HepG2 (cell line): ENCODE measurements at regions not wholly inside any gene's neighbourhood (a gene's known extent, or its start where the extent isn't known, plus 50 kb on each side); places are given as distances from the start of the nearest gene placed in this dataset.
"Not testable (repeated sequence)": the region's sequence is repeated elsewhere in the genome, so short reads cannot be mapped to it uniquely, and the experiment has no call there.

Source experiments
- ATAC-seq: fragments of 200-7000 bp; cut with Tn5 transposase; 3 replicates; pipeline ENCODE4 v1.9.1; 2020; ENCODE audit warnings: mild to moderate bottlenecking, moderate library complexity
- BruUV-seq: library from RNA; stranded (reverse); fragments of 400-500 nt; replicated peaks from 2 replicates; lab custom pipeline; 2021; lab: Mats Ljungman, UMichigan
- CTCF ChIA-PET: fragments of 300-600 bp; formaldehyde crosslinking; extraction: SDS; loops from one replicate; lab custom pipeline; 2021; ENCODE audit warnings: low total read pairs, inconsistent platforms, low intra/inter-chr PET ratio; lab: Yijun Ruan, JAX
- POLR2A ChIA-PET: fragments of 350-600 bp; sonication (Branson Sonifier 250); formaldehyde crosslinking; loops from one replicate; lab custom pipeline; 2020; ENCODE audit warnings: antibody characterized with exemption, inconsistent platforms; lab: Yijun Ruan, JAX
- DNase-seq: peaks from one replicate; pipeline ENCODE4 v3.0.0-alpha.2; 2015; ENCODE audit warnings: low spot score
- FAIRE-seq: peaks from 3 replicates; lab custom pipeline; 2011; peaks lifted over from hg19 to GRCh38; lab: Jason Lieb, UNC
- H2AFZ ChIP-seq: one replicate; pipeline ENCODE4 v1.6.1; 2011; ENCODE audit warnings: low read length, inconsistent platforms
- H3K27ac ChIP-seq: fragments of 300-600 bp; 3 replicates; pipeline ENCODE4 v1.8.0; 2011; ENCODE audit warnings: mixed run types, mild to moderate bottlenecking, mixed read lengths, low read length, inconsistent platforms; ENCODE audit not compliant: insufficient read depth; ENCODE audit errors: extremely low read length
- H3K27me3 ChIP-seq, 2 experiments: fragments of 200-600 bp in 1 of 2; 2 replicates in 1 of 2; 3 replicates in 1 of 2; pipeline versions ENCODE4 v1.6.0 to v1.8.0; 2011; ENCODE audit warnings: low read length in 2 of 2, mild to moderate bottlenecking in 2 of 2, moderate library complexity in 2 of 2, inconsistent platforms in 1 of 2; ENCODE audit not compliant: insufficient read depth in 2 of 2, control insufficient read depth in 1 of 2
- H3K36me3 ChIP-seq, 2 experiments: fragments of 200-600 bp in 1 of 2; replicated peaks in 1 of 2; 2 replicates in 1 of 2; 3 replicates in 1 of 2; pipeline versions ENCODE4 v1.5.1 to v1.8.0; 2011; ENCODE audit warnings: low read length in 2 of 2, inconsistent platforms in 1 of 2; ENCODE audit not compliant: insufficient read depth in 2 of 2, control insufficient read depth in 1 of 2
- H3K4me1 ChIP-seq: 2 replicates; pipeline ENCODE4 v1.5.1; 2012; ENCODE audit warnings: low read length, inconsistent platforms; ENCODE audit not compliant: insufficient read depth
- H3K4me2 ChIP-seq: 2 replicates; pipeline ENCODE4 v1.6.0; 2011; ENCODE audit warnings: low read depth, low read length, inconsistent platforms
- H3K4me3 ChIP-seq, 3 experiments: fragments of 200-600 bp in 1 of 3; sonication (generic), shearing (Covaris generic) in 1 of 3; replicated peaks in 1 of 3; 2 replicates each; pipeline ENCODE4 v1.5.1; 2011 to 2016; ENCODE audit warnings: low read length in 3 of 3, inconsistent platforms in 2 of 3, low read depth in 2 of 3, mild to moderate bottlenecking in 2 of 3, control low read depth in 1 of 3, mixed read lengths in 1 of 3; ENCODE audit not compliant: insufficient read depth in 1 of 3
- H3K79me2 ChIP-seq: one replicate; pipeline ENCODE4 v1.6.1; 2011; ENCODE audit warnings: low read length, inconsistent platforms; ENCODE audit not compliant: insufficient read depth
- H3K9ac ChIP-seq: 2 replicates; pipeline ENCODE4 v1.6.0; 2011; ENCODE audit warnings: mild to moderate bottlenecking, low read depth, low read length, inconsistent platforms; ENCODE audit not compliant: insufficient read depth
- H3K9me3 ChIP-seq: 2 replicates; pipeline ENCODE4 v1.5.1; 2012; ENCODE audit warnings: mild to moderate bottlenecking, low read length
- H4K20me1 ChIP-seq: 2 replicates; pipeline ENCODE4 v1.6.0; 2011; ENCODE audit warnings: inconsistent platforms, mild to moderate bottlenecking, low read length, moderate library complexity; ENCODE audit not compliant: insufficient read depth
- CEBPB ChIP-seq: IDR thresholded peaks from 2 replicates; pipeline ENCODE4 v1.6.1; 2011; ENCODE audit warnings: low read depth, low read length, improper control_type of control experiment, borderline replicate concordance
- WGBS: methylation state at CpG from one replicate; pipeline ENCODE4 v1.1.6; 2017; ENCODE audit warnings: low lambda C conversion rate; 5-methylcytosine and 5-hydroxymethylcytosine counted together
- in situ Hi-C: cut with HindIII; loops from 2 replicates; pipeline ENCODE4 v1.10.0; 2017; ENCODE audit warnings: low pct_unique_long_range_greater_than_20kb; ENCODE audit not compliant: extremely low pct_ligation_motif_present
- intact Hi-C: fragments of 100-400 bp; cut with micrococcal nuclease; formaldehyde crosslinking; loops from one replicate; pipeline ENCODE4 v1.10.0; 2022; ENCODE audit not compliant: unreplicated experiment

DNA sequence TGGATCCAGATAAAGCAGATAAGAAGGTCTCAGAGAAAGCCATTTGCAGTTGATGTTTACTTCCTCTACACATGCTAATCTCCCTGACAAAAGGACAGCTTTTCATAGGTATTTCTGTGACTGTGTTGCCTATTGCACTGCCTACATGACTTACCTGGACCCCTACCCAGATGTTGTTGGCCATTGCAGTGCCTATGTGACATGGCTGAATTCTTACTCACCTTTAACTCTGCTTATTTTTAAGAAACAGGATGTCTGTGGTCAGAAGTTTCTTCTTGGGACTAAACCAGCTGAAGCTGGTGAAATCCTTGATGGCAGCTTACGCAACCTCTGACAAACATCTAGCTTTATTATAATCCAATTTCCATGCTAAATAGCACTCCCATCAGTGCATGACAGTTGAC lies 50.7 kb downstream of the PPIAL4D start:
- CTCF ChIA-PET, in situ Hi-C loops, ATAC-seq: not testable (repeated sequence)

DNA sequence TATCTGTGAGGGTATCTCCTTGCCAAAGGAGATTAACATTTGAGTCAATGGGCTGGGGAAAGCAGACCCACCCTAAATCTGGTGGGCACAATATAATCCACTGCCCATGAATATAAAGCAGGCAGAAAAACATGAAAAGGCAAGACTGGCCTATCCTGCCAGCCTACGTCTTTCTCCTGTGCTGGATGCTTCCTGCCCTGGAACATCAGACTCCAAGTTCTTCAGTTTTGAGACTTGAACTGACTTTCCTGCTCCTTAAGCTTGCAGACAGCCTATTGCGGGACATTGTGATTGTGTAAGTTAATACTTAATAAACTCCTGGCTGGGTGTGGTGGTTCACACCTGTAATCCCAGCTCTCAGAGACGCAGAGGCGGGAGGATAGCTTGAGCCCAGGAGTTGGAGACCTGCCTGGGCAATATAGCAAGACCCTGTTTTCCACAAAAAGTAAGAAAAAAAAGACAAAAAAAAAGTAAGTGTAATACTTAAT lies 52.4 kb downstream of the PPIAL4D start:
- intact Hi-C loops, H3K4me1 ChIP-seq, ATAC-seq, H4K20me1 ChIP-seq, CTCF ChIA-PET, DNase-seq, H3K27ac ChIP-seq, FAIRE-seq, POLR2A ChIA-PET, BruUV-seq, H3K27me3 ChIP-seq, H3K4me2 ChIP-seq, H3K4me3 ChIP-seq, H3K9me3 ChIP-seq, H3K9ac ChIP-seq, H3K79me2 ChIP-seq, in situ Hi-C loops, H2AFZ ChIP-seq, H3K36me3 ChIP-seq: not testable (repeated sequence)
- 94% methylated on average over 2 of the region's 4 CpGs for WGBS

More for the DNA sequence above, 50.7 kb downstream of the PPIAL4D start:
- H3K36me3 ChIP-seq, result not testable (repeated sequence)
- 0 out of 2 replicates have a peak, but pooled peaks have one; percentile 5 for TF ChIP-seq CEBPB
- TF ChIP-seq, all 625 proteins: peak for 1; not testable (repeated sequence) for 624
- H2AFZ ChIP-seq, FAIRE-seq, H3K4me1 ChIP-seq, H3K79me2 ChIP-seq, H3K27ac ChIP-seq, H3K4me3 ChIP-seq, H3K4me2 ChIP-seq, H4K20me1 ChIP-seq, DNase-seq, intact Hi-C loops, POLR2A ChIA-PET, BruUV-seq, H3K27me3 ChIP-seq, H3K9me3 ChIP-seq, H3K9ac ChIP-seq: not testable (repeated sequence)
- 100% methylated on average over 1 of the region's 1 CpG for WGBS

DNA sequence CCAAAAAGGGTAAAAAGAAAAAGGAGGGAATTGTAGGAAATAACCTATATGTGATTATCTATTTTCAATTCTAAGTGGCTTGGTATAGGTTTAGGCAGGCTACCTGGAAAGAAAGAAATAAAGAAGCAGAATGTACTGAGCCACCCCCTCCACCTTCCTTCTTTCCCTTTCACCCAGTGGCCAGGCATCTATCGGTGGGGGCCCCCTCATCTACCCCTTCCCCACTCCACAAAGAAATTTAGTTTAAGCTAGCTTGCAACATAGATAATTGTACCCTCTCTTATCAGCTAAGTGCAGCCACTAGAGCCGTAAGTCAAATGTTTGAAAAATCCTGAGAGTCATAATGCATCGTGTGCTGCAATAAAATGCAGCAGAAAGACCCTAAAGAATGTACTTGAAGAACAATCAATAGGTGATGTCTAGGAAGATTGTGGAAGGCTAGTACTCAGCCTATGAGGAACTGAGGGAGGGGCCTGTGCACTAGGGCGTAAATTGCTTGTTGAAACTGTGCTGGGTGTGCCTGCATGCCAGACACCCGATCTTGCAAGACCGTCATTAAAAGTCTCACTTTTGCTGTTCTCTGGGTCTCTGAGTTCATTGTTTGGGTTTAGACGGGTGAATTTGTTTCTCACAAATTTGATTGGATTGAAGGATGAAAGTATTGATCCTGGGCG lies 53.0 kb downstream of the PPIAL4D start:
- H3K27ac ChIP-seq, intact Hi-C loops, H3K4me3 ChIP-seq, H3K4me2 ChIP-seq, H3K27me3 ChIP-seq, H3K36me3 ChIP-seq, BruUV-seq, POLR2A ChIA-PET, H3K9me3 ChIP-seq, CTCF ChIA-PET, H4K20me1 ChIP-seq, FAIRE-seq, H2AFZ ChIP-seq, H3K79me2 ChIP-seq, in situ Hi-C loops, H3K9ac ChIP-seq, H3K4me1 ChIP-seq, DNase-seq, ATAC-seq: not testable (repeated sequence)
- WGBS, result 53% methylated on average over 8 of the region's 8 CpGs
